ENCODE measurements at regions not wholly inside any gene's neighbourhood (a gene's known extent, or its start where the extent isn't known, plus 50 kb on each side); places are given as distances from the start of the nearest gene placed in this dataset.
"Not testable (repeated sequence)": the region's sequence is repeated elsewhere in the genome, so short reads cannot be mapped to it uniquely, and the experiment has no call there.

DNA sequence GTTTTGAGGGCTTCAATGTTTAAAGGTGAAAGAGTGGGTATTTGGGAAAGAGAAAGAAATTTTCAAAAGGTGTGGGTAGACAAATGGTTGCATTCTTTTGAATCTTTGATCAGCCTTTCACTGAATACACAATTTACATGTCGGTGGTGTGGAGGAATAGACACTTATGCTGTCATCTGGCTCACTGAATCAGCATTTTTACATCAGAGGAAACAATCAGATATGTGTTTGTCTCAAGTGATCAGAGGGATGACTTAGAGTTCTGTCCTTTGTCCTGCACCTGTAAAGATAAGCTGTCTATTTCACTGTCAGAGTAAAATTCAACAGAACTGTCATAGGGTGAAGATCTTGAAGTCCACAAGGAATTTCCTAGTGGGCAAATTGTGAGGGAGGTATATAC lies 170.9 kb upstream of the USP25 start:
- DNase-seq = no peak

- DNase-seq = no peak
Measured at GRCh38 chr21:15559660-15560059, 170.1 kb upstream of the USP25 start.

DNA sequence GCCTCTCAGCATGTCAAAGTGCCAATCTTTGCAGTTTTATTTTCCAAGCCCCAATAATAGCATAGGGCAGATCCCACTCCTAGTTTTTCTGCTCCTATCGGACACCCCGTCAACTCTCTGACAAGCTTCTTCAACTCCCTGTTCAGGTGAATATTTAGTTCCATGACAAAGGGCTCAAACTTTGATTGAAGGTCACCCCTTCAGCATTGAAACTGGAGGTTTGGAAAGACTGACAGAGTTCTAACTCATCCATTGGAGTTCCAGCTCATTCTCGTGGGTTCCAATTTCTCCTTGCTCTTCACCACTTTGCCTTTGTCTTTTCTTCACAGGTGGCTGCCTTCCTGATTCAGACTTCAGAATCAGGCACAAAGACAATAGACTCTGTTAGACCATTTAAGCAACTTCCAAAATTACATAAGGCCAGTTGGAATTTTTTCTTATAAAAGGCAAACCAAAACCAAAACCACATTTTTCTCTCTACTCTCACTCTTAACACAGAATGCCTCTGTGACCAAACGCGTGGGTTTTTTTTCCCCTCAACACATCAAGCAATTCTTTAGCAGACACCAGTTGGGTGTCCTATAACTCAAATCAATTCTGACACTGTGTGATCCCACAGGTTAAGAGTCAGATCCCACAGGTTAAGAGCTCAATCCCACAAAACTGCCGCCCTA lies 169.3 kb upstream of the USP25 start:
- no peak for DNase-seq

- no peak for DNase-seq
Measured at GRCh38 chr21:15562748-15563147, 167.0 kb upstream of the USP25 start.

DNA sequence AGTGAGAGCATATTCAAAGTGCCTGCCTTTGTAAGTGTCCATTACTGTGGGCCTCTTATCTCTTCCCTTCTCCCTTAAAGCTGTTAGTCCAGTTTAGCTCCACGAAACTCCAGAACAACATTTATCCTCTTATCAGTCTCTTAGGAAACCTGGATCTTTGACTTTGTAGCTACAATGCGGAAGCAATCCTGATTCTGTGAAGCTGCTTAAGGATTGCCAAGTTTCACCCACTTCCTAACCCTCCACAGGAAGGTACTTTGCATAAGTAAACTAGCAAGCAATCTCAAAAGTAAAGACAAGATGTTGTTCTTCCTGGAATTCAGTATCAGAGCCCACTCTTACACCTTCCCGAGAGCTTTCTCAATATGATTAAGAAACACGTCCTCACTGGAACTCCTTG lies 164.9 kb upstream of the USP25 start:
- no peak for DNase-seq

GRCh38 chr21:15566703-15567102 lies 163.1 kb upstream of the USP25 start:
- no peak for DNase-seq

- no peak for DNase-seq
Measured at GRCh38 chr21:15567191-15567590, 162.6 kb upstream of the USP25 start.

GRCh38 chr21:15568516-15568915 lies 161.3 kb upstream of the USP25 start:
- no peak for DNase-seq

GRCh38 chr21:15586752-15587427 lies 142.9 kb upstream of the USP25 start:
- no peak for DNase-seq

DNA sequence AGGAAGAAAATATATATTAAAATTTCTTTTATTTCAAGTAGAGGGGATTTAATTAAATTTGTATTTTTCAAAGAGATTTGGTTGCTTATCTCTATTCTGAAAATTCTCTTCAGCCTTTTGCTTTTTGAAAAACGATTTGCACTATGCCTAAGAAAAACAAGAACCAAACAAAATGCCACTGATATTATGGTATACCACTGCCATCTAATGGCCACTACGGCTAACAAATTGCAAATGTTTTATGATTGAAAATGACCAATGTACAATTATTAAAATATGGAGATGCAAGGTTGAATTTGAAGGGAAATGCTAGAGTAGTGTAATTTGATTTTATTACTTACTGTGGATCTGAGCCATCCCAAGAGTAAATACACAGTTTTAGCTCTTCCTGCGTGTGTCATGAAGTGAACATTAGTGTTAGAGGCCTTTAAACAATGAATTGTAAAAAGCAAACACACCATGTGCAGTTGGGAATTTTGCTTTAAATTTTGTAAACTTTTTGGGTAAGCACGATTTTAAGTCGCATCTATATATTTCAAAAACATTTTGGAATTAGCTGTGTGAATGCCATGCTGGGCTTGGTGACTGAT lies 137.4 kb upstream of the USP25 start:
- no peak for DNase-seq

- no peak for DNase-seq
Measured at GRCh38 chr21:15592957-15593356, 136.8 kb upstream of the USP25 start.

DNA sequence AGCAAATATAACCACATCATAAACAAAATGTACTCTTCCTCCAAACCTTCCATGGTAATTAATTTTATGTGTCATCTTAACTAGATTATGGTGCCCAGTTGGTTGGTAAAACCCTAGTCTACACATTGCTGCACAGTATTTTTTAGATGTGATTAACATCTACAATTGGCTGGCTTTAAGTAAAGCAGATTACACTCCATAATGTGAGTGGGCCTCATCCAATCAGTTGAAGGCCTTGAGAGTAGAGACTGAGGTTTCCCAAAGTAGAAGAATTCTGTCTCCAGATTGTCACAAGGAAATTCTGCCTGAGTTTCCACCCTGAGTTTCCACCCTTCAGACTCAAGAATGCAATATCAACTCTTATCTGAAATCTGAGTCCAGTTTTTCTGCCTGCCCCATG lies 128.4 kb upstream of the USP25 start:
- no peak for DNase-seq

GRCh38 chr21:15604413-15604812 lies 125.4 kb upstream of the USP25 start:
- no peak for DNase-seq

- no peak for DNase-seq
Measured at GRCh38 chr21:15614766-15615165, 115.0 kb upstream of the USP25 start.

DNA sequence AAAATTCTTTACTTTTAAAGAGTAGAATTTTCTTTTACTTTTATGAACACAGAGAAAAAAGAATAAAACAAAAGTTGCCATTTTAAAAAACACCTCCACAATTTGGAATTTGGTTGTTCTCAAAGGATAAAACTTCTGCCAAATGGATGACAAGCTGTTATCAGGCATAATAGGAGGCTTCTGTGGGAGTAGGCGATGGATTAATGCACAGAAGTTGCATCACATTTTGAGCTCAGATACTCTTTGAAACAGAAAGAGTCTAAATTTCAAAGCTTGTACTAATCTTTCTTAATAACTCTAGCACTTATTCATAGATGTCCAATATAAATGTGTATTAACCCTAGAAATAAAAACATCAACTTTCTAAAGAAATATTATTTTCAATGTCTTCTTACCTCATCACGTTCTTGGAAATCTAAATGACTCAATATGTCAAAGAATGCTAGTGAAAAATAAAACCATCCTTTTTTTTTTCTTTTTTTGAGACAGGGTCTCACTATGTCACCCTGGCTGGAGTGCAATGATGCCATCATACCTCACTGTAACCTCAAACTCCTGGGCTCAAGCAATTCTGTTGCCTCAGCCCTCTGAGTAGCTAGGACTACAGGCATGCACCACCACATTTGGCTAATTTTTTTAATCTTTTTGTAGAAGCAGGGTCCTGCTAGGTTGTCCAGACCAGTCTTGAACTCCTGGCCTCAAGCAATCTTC lies 112.8 kb upstream of the USP25 start:
- DNase-seq = no peak

DNA sequence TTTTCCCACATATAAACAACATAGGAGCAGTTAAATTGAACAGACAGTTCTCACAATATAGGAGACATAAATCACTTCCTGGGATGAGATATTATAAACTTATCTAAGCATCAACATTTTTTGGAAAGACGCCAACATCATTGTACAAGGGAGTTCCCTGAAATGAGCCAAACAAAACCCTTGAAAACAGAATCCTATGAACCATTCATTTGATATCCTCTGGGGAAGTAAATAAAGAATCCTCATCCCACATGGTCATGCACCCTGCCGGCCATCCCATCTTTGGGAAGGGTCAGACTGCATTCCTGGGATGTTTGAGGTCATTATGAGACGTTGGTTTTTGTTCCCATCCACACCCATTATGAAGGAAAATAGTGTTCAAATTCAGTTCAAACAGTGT lies 111.8 kb upstream of the USP25 start:
- no peak for DNase-seq

DNA sequence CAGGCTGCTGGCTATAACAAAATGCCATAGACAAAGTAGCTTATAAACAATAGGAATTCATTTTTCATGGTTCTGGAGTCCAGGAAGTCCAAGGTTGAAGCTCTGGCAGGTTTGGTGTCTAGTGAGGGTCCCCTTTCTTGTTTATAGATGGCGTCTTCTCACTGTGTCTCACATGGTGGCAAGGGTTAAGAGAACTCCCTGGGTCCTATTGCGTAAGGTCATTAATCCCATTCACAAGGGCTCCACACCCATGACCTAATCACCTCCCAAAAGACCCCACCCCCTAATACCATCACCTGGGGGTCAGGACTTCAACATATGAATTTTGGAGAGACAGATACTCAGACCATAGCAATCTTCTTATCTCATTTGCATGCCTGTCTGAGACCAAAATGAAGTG lies 108.9 kb upstream of the USP25 start:
- DNase-seq = no peak

DNA sequence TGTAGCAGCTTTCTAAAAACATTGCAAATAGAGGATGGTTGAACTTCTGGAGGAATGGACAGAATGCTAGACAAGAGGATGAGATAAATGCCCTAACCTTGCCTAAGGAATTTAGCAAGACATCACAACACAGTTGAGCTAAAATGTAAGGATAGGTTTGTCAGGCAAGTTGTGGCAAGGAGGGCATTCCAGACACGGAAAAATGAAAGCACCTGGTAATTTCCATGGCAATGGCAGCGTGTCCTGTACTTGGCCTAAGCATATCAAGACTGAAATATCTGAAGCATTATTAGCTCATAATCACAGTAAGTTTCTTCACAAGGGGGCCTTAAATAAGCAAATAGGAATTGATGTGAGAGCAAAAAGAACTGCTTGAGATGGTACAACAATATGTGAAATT lies 105.1 kb upstream of the USP25 start:
- no peak for DNase-seq

- no peak for DNase-seq
Measured at GRCh38 chr21:15625363-15625762, 104.4 kb upstream of the USP25 start.

DNA sequence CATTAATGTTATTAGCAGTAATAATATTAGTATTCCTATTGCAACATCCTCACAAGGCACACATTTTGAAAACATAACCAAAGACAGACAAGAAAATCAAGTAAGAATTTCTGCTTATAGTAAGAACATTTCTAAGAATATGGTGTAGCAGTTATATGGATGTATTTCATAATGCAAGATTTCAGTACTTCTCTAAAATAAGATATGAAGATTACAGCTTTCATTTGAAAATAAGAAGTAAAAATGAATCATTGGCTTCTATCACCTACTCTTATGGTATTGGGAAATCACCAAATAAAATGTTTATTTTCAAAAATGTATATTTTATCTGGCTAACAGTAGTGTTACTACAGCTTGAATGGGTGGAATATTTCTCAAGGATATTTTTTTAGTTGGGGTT lies 103.8 kb upstream of the USP25 start:
- DNase-seq = no peak

DNA sequence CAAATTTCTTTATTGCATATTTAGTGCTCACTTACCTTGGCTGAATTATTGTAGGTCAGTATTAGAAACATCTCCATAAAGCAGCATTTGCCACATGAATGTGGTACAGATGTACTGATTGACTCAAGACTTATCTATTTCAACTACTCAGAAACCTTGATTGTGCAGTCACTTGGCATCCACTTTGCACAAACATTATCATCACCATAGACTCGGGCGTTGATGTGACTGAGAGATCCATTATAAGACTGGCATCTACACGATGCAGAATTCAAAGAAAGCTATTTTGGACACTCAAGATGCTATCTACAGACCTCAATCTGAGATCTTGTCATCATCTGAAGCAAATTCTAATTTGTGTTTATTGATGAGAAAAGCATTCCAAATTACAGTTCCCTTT lies 102.8 kb upstream of the USP25 start:
- DNase-seq = no peak

DNA sequence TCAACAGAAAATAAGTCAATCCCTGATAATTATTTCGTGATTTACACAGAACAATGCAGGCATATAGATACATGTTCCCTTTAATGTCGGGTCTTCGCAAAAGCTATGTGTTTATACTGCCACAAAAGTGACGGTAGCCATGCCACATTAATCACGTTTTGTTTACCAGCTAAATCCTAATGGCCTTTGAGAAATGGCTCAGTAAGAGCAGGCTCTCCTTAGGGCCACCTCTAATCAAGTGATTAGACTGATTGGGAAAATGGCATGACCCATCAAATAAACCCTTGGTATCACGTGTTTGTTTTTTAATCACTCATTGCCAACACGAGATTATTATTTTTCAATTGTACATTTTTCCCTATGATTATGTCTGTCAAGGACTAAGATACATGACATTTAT lies 102.0 kb upstream of the USP25 start:
- no peak for DNase-seq

DNA sequence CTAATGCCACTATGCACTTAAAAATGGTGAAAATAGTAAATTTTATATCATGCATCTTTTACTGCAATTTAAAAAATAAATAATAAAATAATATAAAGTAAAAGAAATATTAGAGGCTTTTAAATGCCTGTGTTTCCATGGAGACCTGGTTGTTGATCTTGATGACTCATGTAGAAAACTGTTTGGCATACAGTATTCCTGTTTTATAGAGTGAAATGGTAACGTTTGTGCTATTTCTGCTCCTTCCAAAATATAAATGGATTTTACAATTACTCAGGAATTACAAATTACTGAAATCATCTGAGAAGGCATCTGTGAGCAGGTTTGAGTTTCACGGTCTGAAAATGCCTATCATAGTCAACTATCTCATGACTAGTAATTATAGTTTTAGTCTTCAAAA lies 98.4 kb upstream of the USP25 start:
- no peak for DNase-seq

GRCh38 chr21:15634541-15634940 lies 95.2 kb upstream of the USP25 start:
- DNase-seq = not testable (repeated sequence)

Data from activated naive CD4-positive, alpha-beta T cell (primary cell).